NCI-H345 treated with DMSO at 0.1 percent for 48 hours (cell line): ENCODE measurements at regions not wholly inside any gene's neighbourhood (a gene's known extent, or its start where the extent isn't known, plus 50 kb on each side); places are given as distances from the start of the nearest gene placed in this dataset.
"Not testable (repeated sequence)": the region's sequence is repeated elsewhere in the genome, so short reads cannot be mapped to it uniquely, and the experiment has no call there.

Experiments
- DNase-seq: peaks from one replicate; lab custom pipeline; 2025; ENCODE audit not compliant: unreplicated experiment; lab: John Stamatoyannopoulos, UW

GRCh38 chr1:163472651-163473248, 151.0 kb downstream of the NUF2 start:
- no peak for DNase-seq

GRCh38 chr1:163477276-163477830, 155.6 kb downstream of the NUF2 start:
- no peak for DNase-seq

- DNase-seq: not testable (repeated sequence)
Observed at GRCh38 chr1:163498391-163499330, 176.9 kb downstream of the NUF2 start.

GRCh38 chr1:163504331-163504978, 182.7 kb downstream of the NUF2 start:
- DNase-seq: no peak

GRCh38 chr1:163509114-163509513, 187.4 kb downstream of the NUF2 start:
- DNase-seq: no peak

DNA sequence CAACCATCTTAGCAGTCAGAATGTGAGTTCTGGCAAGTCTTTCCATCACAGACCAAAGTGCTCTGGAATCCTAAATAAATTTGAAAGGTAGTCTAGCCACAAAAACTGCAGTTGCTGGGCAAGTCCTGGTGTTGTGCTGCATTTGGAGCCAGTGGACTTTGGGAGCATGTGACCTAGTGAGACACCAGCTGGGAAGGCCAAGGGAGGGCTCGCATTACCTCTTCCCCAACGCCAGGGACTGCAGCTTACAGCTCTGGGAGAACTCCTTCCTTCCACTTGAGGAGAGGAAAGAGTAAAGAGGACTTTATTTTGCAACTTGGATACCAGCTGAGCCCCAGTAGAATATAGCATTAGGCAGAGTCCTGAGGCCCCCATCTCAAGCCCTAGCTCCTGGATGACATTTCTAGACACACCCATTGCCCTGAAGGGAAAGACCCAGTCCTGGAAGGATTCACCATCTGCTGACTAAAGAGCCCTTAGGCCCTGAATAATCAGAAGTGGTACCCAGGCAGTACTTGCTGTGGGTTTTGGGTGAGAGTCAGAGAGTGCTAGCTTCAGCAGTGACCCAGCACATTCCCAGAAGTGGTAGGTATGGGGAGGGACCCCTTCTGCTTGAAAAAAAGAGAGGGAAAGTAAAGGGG, 190.7 kb downstream of the NUF2 start:
- DNase-seq: no peak

DNA sequence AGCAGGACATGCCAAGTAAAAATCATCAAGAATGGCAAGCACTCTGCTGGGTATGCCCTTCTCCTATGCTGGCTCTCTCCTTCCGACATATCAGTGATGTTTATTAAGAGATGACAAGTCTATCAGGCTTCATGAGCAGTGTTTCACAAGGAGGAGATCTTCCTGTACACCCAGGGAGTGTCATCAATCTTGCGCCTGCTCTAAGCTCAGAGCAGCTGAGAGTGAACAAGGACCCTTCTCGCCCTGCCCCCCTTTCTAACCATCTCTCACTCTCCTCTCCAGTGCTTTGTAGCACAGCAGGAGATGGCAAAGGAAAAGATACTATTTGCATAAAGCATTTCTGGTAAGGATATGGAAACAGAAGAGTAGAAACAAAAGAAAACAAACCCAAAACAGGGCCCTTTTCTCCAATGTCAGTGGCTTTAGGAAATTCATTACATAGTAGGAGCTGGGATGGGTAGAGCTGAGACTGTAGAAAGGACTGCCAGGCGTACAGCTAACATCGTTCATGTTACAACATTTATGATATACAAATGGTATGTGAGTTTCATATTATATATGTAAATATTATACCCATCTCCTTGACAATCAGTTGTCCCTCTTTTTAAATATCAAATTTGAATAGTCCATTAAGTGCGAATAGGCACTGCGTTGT, 201.7 kb downstream of the NUF2 start:
- no peak for DNase-seq

DNA sequence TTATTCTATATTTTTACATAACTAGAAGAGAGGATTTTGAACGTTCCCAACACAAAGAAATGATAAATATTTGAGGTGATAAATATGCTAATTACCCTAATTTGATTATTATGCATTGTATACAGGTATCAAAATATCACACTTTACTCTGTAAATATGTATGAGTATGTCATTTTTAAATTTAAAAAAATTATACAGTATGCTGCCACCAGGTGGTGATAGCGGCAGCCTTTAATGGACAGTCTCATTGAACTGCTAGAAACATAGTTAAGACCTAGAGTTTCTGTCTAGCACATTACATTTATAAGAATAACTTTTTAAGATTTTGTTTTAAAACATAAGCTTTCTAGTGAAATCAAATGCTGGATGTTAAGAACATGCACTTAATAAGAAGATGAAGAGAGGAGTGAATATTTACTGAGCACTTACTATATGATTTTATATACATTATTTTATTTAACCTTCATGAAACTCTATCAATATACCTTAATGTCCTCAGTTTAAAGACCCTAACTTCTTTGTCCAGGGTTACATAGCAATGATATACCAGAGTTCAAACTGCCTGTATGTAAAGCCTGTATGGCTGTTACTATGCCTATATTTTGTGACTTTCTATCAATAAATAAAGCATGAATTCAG, 207.1 kb downstream of the NUF2 start:
- no peak for DNase-seq

- no peak for DNase-seq
Observed at GRCh38 chr1:163531345-163531744, 209.6 kb downstream of the NUF2 start.

GRCh38 chr1:163535401-163535800, 213.6 kb downstream of the NUF2 start:
- no peak for DNase-seq

DNA sequence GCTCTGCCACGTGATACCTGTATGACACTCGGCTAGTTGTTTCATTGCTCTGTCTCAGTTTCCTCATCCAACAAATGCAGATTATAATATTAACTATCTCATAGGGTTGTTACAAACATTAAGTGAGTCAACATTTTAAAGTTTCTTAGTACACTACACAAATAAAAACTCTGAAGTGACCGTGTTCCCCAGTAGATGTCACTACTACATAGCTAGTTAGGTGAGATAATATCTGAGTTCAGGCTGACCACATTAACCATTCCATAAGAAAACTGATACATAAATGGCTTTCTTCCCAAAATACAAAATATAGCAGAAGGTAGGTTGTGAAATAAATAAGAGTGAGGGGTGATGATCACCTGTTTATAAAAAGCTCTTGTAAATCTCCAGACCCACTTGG, 214.1 kb downstream of the NUF2 start:
- peak; percentile 10 for DNase-seq

DNA sequence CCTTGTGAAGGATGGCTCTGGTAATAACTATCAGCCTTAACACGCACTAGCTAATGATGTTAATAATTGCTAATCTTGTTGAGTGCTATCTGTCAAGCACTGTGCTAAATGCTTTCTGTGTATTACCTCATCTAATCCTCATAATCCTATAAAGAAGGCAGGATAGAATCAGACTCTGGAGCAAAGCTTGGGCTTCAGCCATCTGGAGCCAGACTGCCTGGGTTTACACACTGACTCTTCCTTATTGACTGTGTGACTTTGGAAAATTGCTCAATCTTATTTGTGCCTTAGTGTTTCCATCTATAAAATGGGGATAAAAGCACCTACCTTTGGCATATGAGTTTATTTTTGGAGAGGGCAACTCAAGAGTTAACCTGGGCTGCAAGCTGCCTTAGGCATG, 216.1 kb downstream of the NUF2 start:
- no peak for DNase-seq

DNA sequence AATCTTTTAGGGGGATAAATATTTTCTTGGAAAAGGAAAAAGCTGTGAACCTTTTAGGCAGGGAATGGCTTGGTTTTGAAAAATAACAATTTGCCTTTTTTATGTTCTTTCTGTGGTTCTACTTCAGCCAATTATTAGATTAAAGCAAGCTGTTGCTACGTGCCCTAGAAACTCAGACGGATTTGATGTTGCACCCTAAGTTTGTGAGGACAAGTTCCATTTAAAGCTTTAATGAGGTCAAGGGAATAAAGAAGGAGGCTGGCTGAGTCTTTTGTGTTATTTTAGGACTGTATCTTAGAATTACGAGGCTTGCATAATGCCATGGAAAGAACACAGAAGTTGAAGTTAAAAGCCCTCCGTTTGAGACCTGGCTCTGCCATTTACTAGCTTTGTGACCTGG, 216.9 kb downstream of the NUF2 start:
- DNase-seq: no peak

DNA sequence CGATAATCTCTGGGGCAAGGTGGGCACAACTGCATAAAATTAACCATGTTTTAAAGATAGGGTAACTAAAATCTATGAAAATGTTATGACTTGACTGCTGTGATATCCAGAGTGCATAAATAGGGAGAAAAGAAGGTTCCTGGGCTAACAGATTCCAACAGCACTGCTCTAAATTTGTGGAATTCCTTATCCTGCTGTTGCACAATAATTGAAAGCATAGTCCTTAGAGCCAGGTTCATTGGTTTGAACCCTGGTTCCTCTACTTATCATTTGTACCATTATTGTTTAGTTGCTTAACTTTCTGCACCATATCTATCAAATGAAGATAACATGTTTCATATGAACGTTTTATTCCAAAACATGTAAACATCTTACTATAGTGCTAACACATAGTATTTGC, 219.0 kb downstream of the NUF2 start:
- no peak for DNase-seq

GRCh38 chr1:163544441-163544840, 222.7 kb downstream of the NUF2 start:
- DNase-seq: no peak

DNA sequence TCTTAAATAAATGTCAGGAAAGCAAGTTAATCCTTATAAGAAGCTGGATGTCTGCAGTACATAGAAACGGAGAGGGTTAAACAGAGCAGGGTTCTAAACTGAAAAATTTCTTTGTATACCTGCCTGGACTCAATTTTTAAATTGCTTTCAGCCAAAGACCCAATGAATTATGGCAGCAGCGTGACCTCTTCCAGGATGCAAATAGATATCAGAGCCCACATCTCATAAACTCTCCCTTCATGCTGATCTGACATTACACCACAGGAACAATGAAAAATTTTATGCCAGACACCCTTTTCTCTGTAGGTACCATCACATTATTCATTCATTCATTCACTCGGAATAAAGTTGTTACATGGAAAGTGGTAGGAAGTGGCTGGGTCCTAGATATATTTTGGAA, 236.4 kb downstream of the NUF2 start:
- DNase-seq: no peak

- DNase-seq: peak; percentile 74
Observed at GRCh38 chr1:163561580-163562295, 240.0 kb downstream of the NUF2 start.

DNA sequence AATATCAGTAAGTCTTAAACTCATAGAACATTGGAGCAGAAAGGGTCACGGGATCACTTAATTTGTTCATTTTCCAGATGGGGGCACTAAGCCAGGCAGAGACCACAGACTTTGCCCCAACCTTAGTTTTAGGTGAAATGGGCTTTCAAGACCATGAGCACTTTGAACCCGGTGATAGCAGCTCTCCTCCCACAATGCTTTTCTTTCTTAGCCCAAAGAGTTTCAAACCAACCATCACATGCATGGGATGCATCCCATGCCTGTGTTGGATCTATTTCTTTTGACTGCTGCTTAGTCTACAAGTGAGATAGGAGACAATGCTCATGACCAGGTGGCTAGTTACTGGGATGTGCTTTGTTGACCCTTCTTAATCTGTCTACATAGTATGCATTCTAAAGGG, 240.6 kb downstream of the NUF2 start:
- DNase-seq: no peak

- DNase-seq: no peak
Observed at GRCh38 chr1:163565166-163565565, 243.4 kb downstream of the NUF2 start.

DNA sequence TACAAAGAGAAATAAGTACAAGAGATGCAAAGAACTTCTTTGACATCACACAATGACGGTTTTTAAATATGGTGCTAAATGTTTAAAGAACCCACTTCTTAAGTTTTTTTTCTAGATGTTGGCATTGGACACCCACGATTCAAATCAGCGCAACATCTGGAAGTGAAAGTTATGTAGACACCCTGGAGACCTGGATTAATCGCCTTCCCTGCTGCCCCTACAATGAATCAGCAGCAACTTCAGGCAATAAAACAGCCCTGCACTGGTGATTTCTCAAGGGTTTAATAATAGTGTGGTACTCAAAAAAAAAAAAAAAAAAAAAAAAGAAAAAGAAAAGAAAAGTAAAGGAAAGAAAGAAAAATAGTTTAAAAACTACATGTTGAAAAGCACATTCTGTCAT, 248.3 kb downstream of the NUF2 start:
- no peak for DNase-seq
